GM12864 (cell line): ENCODE measurements at regions not wholly inside any gene's neighbourhood (a gene's known extent, or its start where the extent isn't known, plus 50 kb on each side); places are given as distances from the start of the nearest gene placed in this dataset.

Experiments
- DNase-seq: peaks from one replicate; pipeline ENCODE4 v3.0.0-alpha.2; 2011; ENCODE audit warnings: low read depth
- H3K4me3 ChIP-seq: 2 replicates; pipeline ENCODE4 v1.5.1; 2011; ENCODE audit warnings: mild to moderate bottlenecking, low read depth, low read length, control low read depth
- TF ChIP-seq, protein P1 (sequence below): IDR thresholded peaks from 2 replicates; pipeline ENCODE4 v1.5.1; 2011; ENCODE audit warnings: low read depth, mild to moderate bottlenecking, moderate library complexity, low read length, control low read depth, inconsistent platforms; ENCODE audit errors: missing control alignments

- TF ChIP-seq, protein P1, sequence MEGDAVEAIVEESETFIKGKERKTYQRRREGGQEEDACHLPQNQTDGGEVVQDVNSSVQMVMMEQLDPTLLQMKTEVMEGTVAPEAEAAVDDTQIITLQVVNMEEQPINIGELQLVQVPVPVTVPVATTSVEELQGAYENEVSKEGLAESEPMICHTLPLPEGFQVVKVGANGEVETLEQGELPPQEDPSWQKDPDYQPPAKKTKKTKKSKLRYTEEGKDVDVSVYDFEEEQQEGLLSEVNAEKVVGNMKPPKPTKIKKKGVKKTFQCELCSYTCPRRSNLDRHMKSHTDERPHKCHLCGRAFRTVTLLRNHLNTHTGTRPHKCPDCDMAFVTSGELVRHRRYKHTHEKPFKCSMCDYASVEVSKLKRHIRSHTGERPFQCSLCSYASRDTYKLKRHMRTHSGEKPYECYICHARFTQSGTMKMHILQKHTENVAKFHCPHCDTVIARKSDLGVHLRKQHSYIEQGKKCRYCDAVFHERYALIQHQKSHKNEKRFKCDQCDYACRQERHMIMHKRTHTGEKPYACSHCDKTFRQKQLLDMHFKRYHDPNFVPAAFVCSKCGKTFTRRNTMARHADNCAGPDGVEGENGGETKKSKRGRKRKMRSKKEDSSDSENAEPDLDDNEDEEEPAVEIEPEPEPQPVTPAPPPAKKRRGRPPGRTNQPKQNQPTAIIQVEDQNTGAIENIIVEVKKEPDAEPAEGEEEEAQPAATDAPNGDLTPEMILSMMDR = no peak
- no peak for DNase-seq
- H3K4me3 ChIP-seq = no peak overlapping the region
These were observed 369.9 kb downstream of the SETD4 start for GRCh38 chr21:35690436-35690835.

- DNase-seq = no peak
- H3K4me3 ChIP-seq = no peak overlapping the region
- TF ChIP-seq, protein P1 = no peak
These were observed 374.2 kb downstream of the SETD4 start for GRCh38 chr21:35686156-35686555.

GRCh38 chr21:35683664-35684304 is 376.5 kb downstream of the SETD4 start:
- DNase-seq = no peak
- TF ChIP-seq, protein P1 = no peak
- no peak overlapping the region for H3K4me3 ChIP-seq

DNA sequence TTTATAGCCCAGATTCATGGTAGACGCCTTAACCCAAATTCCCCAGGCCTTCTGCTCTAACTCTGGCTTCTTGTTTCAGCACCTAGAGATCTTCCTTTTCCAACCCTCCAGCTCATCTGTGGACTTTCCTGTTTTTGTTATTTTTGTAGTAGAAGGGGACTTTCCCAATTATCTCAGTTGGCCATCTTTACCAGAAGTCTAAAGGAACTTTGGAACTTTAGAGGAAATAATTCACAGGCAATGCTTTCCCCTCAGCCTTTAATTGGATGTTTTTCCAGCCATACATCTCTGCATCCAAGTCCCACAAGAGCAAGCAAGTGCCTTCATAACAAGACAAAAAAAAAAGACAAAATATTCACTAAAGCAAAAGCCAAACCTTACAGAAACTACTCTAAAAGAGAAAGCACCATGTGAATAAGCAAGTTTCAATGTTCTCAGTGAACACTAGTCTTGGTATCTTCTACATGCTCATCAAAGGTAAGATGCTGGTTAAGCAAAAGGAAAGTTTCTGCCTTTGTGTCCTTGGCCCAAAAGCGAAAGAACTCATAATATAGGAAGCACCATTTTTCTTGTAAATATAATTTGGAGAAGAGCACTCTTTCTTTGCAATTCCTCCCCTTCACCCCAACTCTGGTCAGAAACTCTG is 377.3 kb downstream of the SETD4 start:
- TF ChIP-seq, protein P1 = no peak
- no peak overlapping the region for H3K4me3 ChIP-seq
- DNase-seq = no peak

DNA sequence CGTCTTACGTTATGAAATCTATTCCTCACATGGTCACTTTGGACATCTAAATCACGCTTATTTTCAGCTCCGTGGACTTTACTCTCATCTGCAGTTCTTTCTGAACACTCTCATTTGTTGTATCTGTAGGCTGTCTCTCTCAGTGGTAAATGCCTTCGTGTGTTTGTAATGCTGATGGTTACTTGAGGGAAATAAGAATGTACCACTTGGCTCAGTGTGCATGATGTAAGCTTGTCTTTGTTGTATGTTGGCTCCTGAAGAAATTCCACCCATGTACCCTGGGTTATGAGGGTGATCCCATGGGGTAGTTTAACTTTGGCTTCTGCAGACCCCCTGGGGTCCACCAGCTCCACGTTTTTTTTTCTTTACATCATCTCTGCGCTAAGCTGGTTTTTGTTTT is 378.4 kb downstream of the SETD4 start:
- no peak for DNase-seq
- H3K4me3 ChIP-seq = no peak overlapping the region
- TF ChIP-seq, protein P1 = no peak

- H3K4me3 ChIP-seq = no peak overlapping the region
- DNase-seq = no peak
- TF ChIP-seq, protein P1 = no peak
These were observed 381.2 kb downstream of the SETD4 start for GRCh38 chr21:35679076-35679475.

- no peak for DNase-seq
- TF ChIP-seq, protein P1 = no peak
- H3K4me3 ChIP-seq = no peak overlapping the region
These were observed 381.9 kb downstream of the SETD4 start for GRCh38 chr21:35678393-35678792.
